ENCODE measurements at regions not wholly inside any gene's neighbourhood (a gene's known extent, or its start where the extent isn't known, plus 50 kb on each side); places are given as distances from the start of the nearest gene placed in this dataset.

- peak; percentile 84 for ATAC-seq
- intact Hi-C loops (cut with DNase I) = no loop called here
These were observed 114.5 kb upstream of the MAF start for GRCh38 chr16:79715061-79715460.

GRCh38 chr16:79714440-79714839 lies 113.9 kb upstream of the MAF start:
- TF ChIP-seq CTCF (IDR thresholded peaks at IDR 0.05) (no peak), POLR2A (IDR thresholded peaks at IDR 0.05) (no peak)
- Histone ChIP-seq H3K4me3 (no peak overlapping the region), H3K4me1 (peaks cover 52% of the 10 kb centered on the region), H3K9me3 (no peaks in the 10 kb centered on the region), H3K27ac (peak overlapping the region in 3 of 4 donors; percentile 39 to 77 (median 54)), H3K27me3 (no peaks in the 10 kb centered on the region), H3K36me3 (replicated peaks in 1 of 2; ENCODE audit: insufficient read depth in 1 of 2, low read depth in 2 of 2) (no peaks in the 10 kb centered on the region)
- ATAC-seq = no peak
- DNase-seq = no peak
- intact Hi-C loops (cut with DNase I) = no loop called here
- WGBS, 2 donors = 12 to 41% methylated on average over 1 of the region's 1 CpG

More at GRCh38 chr16:79715061-79715460, 114.5 kb upstream of the MAF start:
- H3K9me3 ChIP-seq = no peaks in the 10 kb centered on the region
- WGBS, 2 donors = 19 to 21% methylated on average over 4 of the region's 4 CpGs
- no peak for DNase-seq
- H3K27me3 ChIP-seq = no peaks in the 10 kb centered on the region
- peak overlapping the region; percentile 4 to 77 (median 46) for H3K27ac ChIP-seq
- no peaks in the 10 kb centered on the region for H3K36me3 ChIP-seq (replicated peaks in 1 of 2; ENCODE audit: insufficient read depth in 1 of 2, low read depth in 2 of 2)
- TF ChIP-seq CTCF (IDR thresholded peaks at IDR 0.05) (no peak), POLR2A (IDR thresholded peaks at IDR 0.05) (no peak)
- peaks cover 52% of the 10 kb centered on the region for H3K4me1 ChIP-seq
- H3K4me3 ChIP-seq = no peak overlapping the region

- intact Hi-C loops (cut with DNase I) = no loop called here
- DNase-seq (no peak), ATAC-seq (no peak)
- TF ChIP-seq CTCF (IDR thresholded peaks at IDR 0.05) (no peak), POLR2A (IDR thresholded peaks at IDR 0.05) (no peak)
- Histone ChIP-seq H3K27ac (peak overlapping the region in 3 of 4 donors; percentile 35 to 77 (median 54)), H3K9me3 (no peaks in the 10 kb centered on the region), H3K27me3 (no peaks in the 10 kb centered on the region), H3K4me1 (peaks cover 52% of the 10 kb centered on the region), H3K36me3 (replicated peaks in 1 of 2; ENCODE audit: insufficient read depth in 1 of 2, low read depth in 2 of 2) (no peaks in the 10 kb centered on the region), H3K4me3 (no peak overlapping the region)
- WGBS, 2 donors = 70 to 75% methylated on average over 6 of the region's 6 CpGs
These were observed 113.2 kb upstream of the MAF start for GRCh38 chr16:79713609-79714309.

- TF ChIP-seq CTCF (IDR thresholded peaks at IDR 0.05) = no peak
- TF ChIP-seq POLR2A (IDR thresholded peaks at IDR 0.05) = no peak
- Histone ChIP-seq H3K36me3 (replicated peaks in 1 of 2; ENCODE audit: insufficient read depth in 1 of 2, low read depth in 2 of 2) (no peaks in the 10 kb centered on the region), H3K4me1 (peaks cover 51% of the 10 kb centered on the region), H3K9me3 (no peaks in the 10 kb centered on the region), H3K4me3 (no peak overlapping the region), H3K27me3 (no peaks in the 10 kb centered on the region), H3K27ac (peak overlapping the region in 1 of 4 donors; percentile 23)
- DNase-seq (no peak), ATAC-seq (no peak)
- 33 to 36% methylated on average over 4 of the region's 4 CpGs for WGBS, 2 donors
- intact Hi-C loops (cut with DNase I) = no loop called here
These were observed 111.7 kb upstream of the MAF start for GRCh38 chr16:79712276-79712675.

GRCh38 chr16:79707876-79708275 lies 107.3 kb upstream of the MAF start:
- Histone ChIP-seq H3K4me1 (peaks cover 12% of the 10 kb centered on the region), H3K27me3 (no peaks in the 10 kb centered on the region), H3K4me3 (no peak overlapping the region), H3K36me3 (replicated peaks in 1 of 2; ENCODE audit: insufficient read depth in 1 of 2, low read depth in 2 of 2) (no peaks in the 10 kb centered on the region), H3K27ac (no peak overlapping the region), H3K9me3 (no peaks in the 10 kb centered on the region)
- intact Hi-C loops (cut with DNase I) = no loop called here
- WGBS, 2 donors = 91 to 92% methylated on average over 6 of the region's 6 CpGs
- TF ChIP-seq POLR2A (IDR thresholded peaks at IDR 0.05) = no peak
- no peak for TF ChIP-seq CTCF (IDR thresholded peaks at IDR 0.05)
- DNase-seq (peak; percentile 19 to 41 (median 20)), ATAC-seq (no peak)
